ENCODE measurements at regions not wholly inside any gene's neighbourhood (a gene's known extent, or its start where the extent isn't known, plus 50 kb on each side); places are given as distances from the start of the nearest gene placed in this dataset.

DNA sequence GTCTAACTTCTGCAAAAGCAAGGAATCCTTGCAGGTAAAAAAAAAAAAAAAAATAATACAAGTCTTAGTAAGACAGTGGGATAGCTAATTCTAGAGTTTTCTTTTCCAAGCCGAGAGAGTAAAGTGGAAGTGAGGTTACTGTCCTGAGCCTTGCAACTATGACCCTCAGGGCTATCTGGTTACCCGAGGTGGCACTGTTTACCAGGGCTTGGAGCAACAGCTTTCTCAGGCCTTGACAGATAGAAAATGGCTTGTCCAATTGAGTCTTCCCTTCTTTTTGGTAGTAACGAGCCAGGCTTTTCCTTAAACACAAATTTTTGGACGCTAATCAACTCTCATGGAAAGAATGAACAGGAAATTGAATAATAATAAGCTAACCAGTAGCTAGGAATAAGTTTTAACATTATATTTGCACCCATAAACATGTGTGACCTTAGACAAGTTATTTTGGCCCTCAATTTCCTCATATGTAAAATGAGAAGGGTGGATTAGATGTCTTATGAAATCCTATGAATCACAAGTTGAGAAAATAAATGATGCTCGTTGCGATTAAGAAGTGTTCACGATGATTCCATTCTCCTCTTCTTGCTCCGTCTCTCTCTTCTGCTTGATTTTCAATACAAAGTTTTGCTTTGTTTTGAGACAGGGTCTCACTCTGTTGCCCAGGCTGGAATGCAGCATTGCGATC, 236.9 kb upstream of the KBTBD8 start:
- TF ChIP-seq ZFP3 (tag by site-specific recombination; IDR thresholded peaks at IDR 0.05; ENCODE audit: low read depth) (no peak), CTCF (tag by site-specific recombination; IDR thresholded peaks at IDR 0.05) (no peak), ZSCAN30 (tag by site-specific recombination; IDR thresholded peaks at IDR 0.05) (no peak), ZBTB44 (tag by site-specific recombination; IDR thresholded peaks at IDR 0.05) (no peak), ZNF114 (tag by site-specific recombination; IDR thresholded peaks at IDR 0.05) (no peak)
- TF ChIP-seq, protein P1, sequence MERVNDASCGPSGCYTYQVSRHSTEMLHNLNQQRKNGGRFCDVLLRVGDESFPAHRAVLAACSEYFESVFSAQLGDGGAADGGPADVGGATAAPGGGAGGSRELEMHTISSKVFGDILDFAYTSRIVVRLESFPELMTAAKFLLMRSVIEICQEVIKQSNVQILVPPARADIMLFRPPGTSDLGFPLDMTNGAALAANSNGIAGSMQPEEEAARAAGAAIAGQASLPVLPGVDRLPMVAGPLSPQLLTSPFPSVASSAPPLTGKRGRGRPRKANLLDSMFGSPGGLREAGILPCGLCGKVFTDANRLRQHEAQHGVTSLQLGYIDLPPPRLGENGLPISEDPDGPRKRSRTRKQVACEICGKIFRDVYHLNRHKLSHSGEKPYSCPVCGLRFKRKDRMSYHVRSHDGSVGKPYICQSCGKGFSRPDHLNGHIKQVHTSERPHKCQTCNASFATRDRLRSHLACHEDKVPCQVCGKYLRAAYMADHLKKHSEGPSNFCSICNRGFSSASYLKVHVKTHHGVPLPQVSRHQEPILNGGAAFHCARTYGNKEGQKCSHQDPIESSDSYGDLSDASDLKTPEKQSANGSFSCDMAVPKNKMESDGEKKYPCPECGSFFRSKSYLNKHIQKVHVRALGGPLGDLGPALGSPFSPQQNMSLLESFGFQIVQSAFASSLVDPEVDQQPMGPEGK (tag by site-specific recombination; IDR thresholded peaks at IDR 0.05): no peak

All from HEK293 (cell line).